Renal pelvis (tissue), 1 donor: ENCODE measurements at regions not wholly inside any gene's neighbourhood (a gene's known extent, or its start where the extent isn't known, plus 50 kb on each side); places are given as distances from the start of the nearest gene placed in this dataset.

Source experiments
- DNase-seq: peaks from one replicate; pipeline ENCODE4 v3.0.0-alpha.2; 2013

- no peak for DNase-seq
These were observed 204.0 kb downstream of the BRD1 start for GRCh38 chr22:49623715-49624114.

- no peak for DNase-seq
These were observed 204.5 kb downstream of the BRD1 start for GRCh38 chr22:49623176-49623575.

GRCh38 chr22:49622241-49623105, 205.2 kb downstream of the BRD1 start:
- DNase-seq: no peak

GRCh38 chr22:49621601-49622210, 206.0 kb downstream of the BRD1 start:
- DNase-seq: no peak

GRCh38 chr22:49620666-49621065, 207.0 kb downstream of the BRD1 start:
- no peak for DNase-seq

GRCh38 chr22:49620003-49620556, 207.6 kb downstream of the BRD1 start:
- no peak for DNase-seq

GRCh38 chr22:49619301-49619700, 208.4 kb downstream of the BRD1 start:
- DNase-seq: no peak

- no peak for DNase-seq
These were observed 209.1 kb downstream of the BRD1 start for GRCh38 chr22:49618677-49618953.

- no peak for DNase-seq
These were observed 209.6 kb downstream of the BRD1 start for GRCh38 chr22:49617866-49618676.

- no peak for DNase-seq
These were observed 210.4 kb downstream of the BRD1 start for GRCh38 chr22:49617264-49617663.

GRCh38 chr22:49616356-49617231, 211.1 kb downstream of the BRD1 start:
- DNase-seq: no peak

- no peak for DNase-seq
These were observed 212.4 kb downstream of the BRD1 start for GRCh38 chr22:49614966-49615965.

GRCh38 chr22:49613511-49614270, 214.0 kb downstream of the BRD1 start:
- DNase-seq: no peak

GRCh38 chr22:49613108-49613507, 214.6 kb downstream of the BRD1 start:
- no peak for DNase-seq

GRCh38 chr22:49609207-49609876, 218.3 kb downstream of the BRD1 start:
- DNase-seq: no peak

GRCh38 chr22:49608660-49609059, 219.0 kb downstream of the BRD1 start:
- DNase-seq: no peak

GRCh38 chr22:49608228-49608627, 219.4 kb downstream of the BRD1 start:
- no peak for DNase-seq

- DNase-seq: no peak
These were observed 219.9 kb downstream of the BRD1 start for GRCh38 chr22:49607821-49608220.
